Endodermal cell (in vitro differentiated cells): ENCODE measurements at regions not wholly inside any gene's neighbourhood (a gene's known extent, or its start where the extent isn't known, plus 50 kb on each side); places are given as distances from the start of the nearest gene placed in this dataset.
"Not testable (repeated sequence)": the region's sequence is repeated elsewhere in the genome, so short reads cannot be mapped to it uniquely, and the experiment has no call there.

Experiments
- DNase-seq: peaks from one replicate; pipeline ENCODE4 v3.0.0-alpha.2; 2017
- H3K27ac ChIP-seq: 2 replicates; pipeline ENCODE4 v1.5.1; 2013; ENCODE audit warnings: mild to moderate bottlenecking, low read depth, low read length, moderate library complexity
- H3K27me3 ChIP-seq: 2 replicates; pipeline ENCODE4 v1.6.1; 2013; ENCODE audit warnings: mild to moderate bottlenecking, low read length, moderate library complexity; ENCODE audit not compliant: insufficient read depth, control insufficient read depth, poor library complexity, severe bottlenecking
- H3K36me3 ChIP-seq: 2 replicates; pipeline ENCODE4 v1.7.0; 2013; ENCODE audit warnings: mild to moderate bottlenecking, low read length, moderate library complexity; ENCODE audit not compliant: control insufficient read depth, insufficient read depth
- H3K4me1 ChIP-seq: one replicate; pipeline ENCODE4 v1.7.0; 2013; ENCODE audit warnings: low read length; ENCODE audit not compliant: control insufficient read depth, insufficient read depth
- H3K4me3 ChIP-seq: 2 replicates; pipeline ENCODE4 v1.5.1; 2013; ENCODE audit warnings: mild to moderate bottlenecking, low read length, moderate library complexity
- H3K9ac ChIP-seq: 2 replicates; pipeline ENCODE4 v1.6.1; 2013; ENCODE audit warnings: mild to moderate bottlenecking, low read length, moderate library complexity; ENCODE audit not compliant: poor library complexity, severe bottlenecking; ENCODE audit errors: extremely low read depth
- H3K9me3 ChIP-seq: 2 replicates; pipeline ENCODE4 v1.6.1; 2013; ENCODE audit warnings: mild to moderate bottlenecking, low read length, moderate library complexity; ENCODE audit not compliant: control insufficient read depth
- H3K27ac Mint-ChIP-seq: 2 replicates; pipeline ENCODE4 v1.8.0; 2020; ENCODE audit warnings: mixed read lengths
- H3K27me3 Mint-ChIP-seq: 2 replicates; pipeline ENCODE4 v1.8.0; 2021; ENCODE audit warnings: mild to moderate bottlenecking, mixed read lengths; ENCODE audit not compliant: insufficient read depth
- H3K36me3 Mint-ChIP-seq: 2 replicates; pipeline ENCODE4 v1.8.0; 2020; ENCODE audit warnings: low read depth, mixed read lengths
- H3K4me1 Mint-ChIP-seq: 2 replicates; pipeline ENCODE4 v1.8.0; 2020; ENCODE audit warnings: mixed read lengths
- H3K4me3 Mint-ChIP-seq: 2 replicates; pipeline ENCODE4 v1.8.0; 2020; ENCODE audit warnings: mild to moderate bottlenecking, moderate library complexity, mixed read lengths
- H3K9me3 Mint-ChIP-seq: 2 replicates; pipeline ENCODE4 v1.8.0; 2020; ENCODE audit warnings: mild to moderate bottlenecking, mixed read lengths
- WGBS, 2 experiments: methylation state at CpG; one replicate each; pipeline versions ENCODE4 v1.1.5 to v1.1.7; 2013; ENCODE audit warnings: missing lambda C conversion rate in 2 of 2, mixed read lengths in 1 of 2; ENCODE audit not compliant: insufficient coverage in 1 of 2, insufficient read length in 1 of 2; 5-methylcytosine and 5-hydroxymethylcytosine counted together

GRCh38 chr2:87515875-87516274, 232.0 kb upstream of the PLGLB2 start:
- H3K36me3 Mint-ChIP-seq, H3K4me3 Mint-ChIP-seq, H3K27me3 ChIP-seq, H3K4me1 ChIP-seq, H3K27me3 Mint-ChIP-seq, H3K9me3 Mint-ChIP-seq, H3K9me3 ChIP-seq, DNase-seq, H3K27ac Mint-ChIP-seq, H3K4me3 ChIP-seq, H3K9ac ChIP-seq, H3K4me1 Mint-ChIP-seq, H3K36me3 ChIP-seq, H3K27ac ChIP-seq: not testable (repeated sequence)
- no CpG with 5 or more reads among the region's 3 CpGs for WGBS, 2 experiments

GRCh38 chr2:87516369-87516967, 231.4 kb upstream of the PLGLB2 start:
- H3K4me3 ChIP-seq, H3K4me1 Mint-ChIP-seq, H3K27ac Mint-ChIP-seq, H3K27ac ChIP-seq, H3K27me3 Mint-ChIP-seq, H3K4me1 ChIP-seq, H3K4me3 Mint-ChIP-seq, H3K27me3 ChIP-seq, H3K9ac ChIP-seq, DNase-seq, H3K36me3 ChIP-seq, H3K36me3 Mint-ChIP-seq, H3K9me3 Mint-ChIP-seq, H3K9me3 ChIP-seq: not testable (repeated sequence)
- WGBS, 2 experiments, result 88% methylated on average over 5 of the region's 7 CpGs; no CpG with 5 or more reads in 1 of the 2 experiments

- WGBS, 2 experiments, result 100% methylated on average over 1 of the region's 7 CpGs; no CpG with 5 or more reads in 1 of the 2 experiments
- not testable (repeated sequence) for H3K27ac Mint-ChIP-seq
These were observed 230.4 kb upstream of the PLGLB2 start for GRCh38 chr2:87517438-87517837.

GRCh38 chr2:87518066-87518465, 229.8 kb upstream of the PLGLB2 start:
- H3K9me3 Mint-ChIP-seq, H3K36me3 ChIP-seq, H3K27ac ChIP-seq, H3K9me3 ChIP-seq, H3K4me3 ChIP-seq, DNase-seq, H3K4me1 Mint-ChIP-seq, H3K27me3 Mint-ChIP-seq, H3K36me3 Mint-ChIP-seq, H3K27ac Mint-ChIP-seq, H3K9ac ChIP-seq, H3K4me1 ChIP-seq, H3K4me3 Mint-ChIP-seq, H3K27me3 ChIP-seq: not testable (repeated sequence)
- 94% methylated on average over 5 of the region's 7 CpGs; no CpG with 5 or more reads in 1 of the 2 experiments for WGBS, 2 experiments

More at GRCh38 chr2:87517438-87517837, 230.4 kb upstream of the PLGLB2 start:
- H3K27me3 Mint-ChIP-seq, H3K27me3 ChIP-seq, H3K36me3 Mint-ChIP-seq, H3K9ac ChIP-seq, H3K27ac ChIP-seq, H3K4me3 Mint-ChIP-seq, DNase-seq, H3K4me1 ChIP-seq, H3K4me3 ChIP-seq, H3K9me3 ChIP-seq, H3K4me1 Mint-ChIP-seq, H3K9me3 Mint-ChIP-seq, H3K36me3 ChIP-seq: not testable (repeated sequence)

- H3K36me3 ChIP-seq, H3K4me3 Mint-ChIP-seq, H3K4me3 ChIP-seq, H3K4me1 ChIP-seq, H3K9me3 ChIP-seq, H3K27ac Mint-ChIP-seq, H3K9ac ChIP-seq, H3K4me1 Mint-ChIP-seq, H3K36me3 Mint-ChIP-seq, DNase-seq, H3K27me3 ChIP-seq, H3K27ac ChIP-seq, H3K9me3 Mint-ChIP-seq, H3K27me3 Mint-ChIP-seq: not testable (repeated sequence)
- 100% methylated on average over 4 of the region's 8 CpGs; no CpG with 5 or more reads in 1 of the 2 experiments for WGBS, 2 experiments
These were observed 229.3 kb upstream of the PLGLB2 start for GRCh38 chr2:87518547-87518946.

- H3K36me3 Mint-ChIP-seq, H3K27me3 Mint-ChIP-seq, H3K27ac Mint-ChIP-seq: not testable (repeated sequence)
These were observed 228.5 kb upstream of the PLGLB2 start for GRCh38 chr2:87519158-87520011.

GRCh38 chr2:87521057-87521456, 226.8 kb upstream of the PLGLB2 start:
- H3K27ac Mint-ChIP-seq, H3K36me3 ChIP-seq, H3K27me3 Mint-ChIP-seq, H3K36me3 Mint-ChIP-seq, H3K9ac ChIP-seq, H3K9me3 Mint-ChIP-seq, H3K9me3 ChIP-seq, H3K4me1 ChIP-seq, DNase-seq, H3K4me1 Mint-ChIP-seq, H3K27me3 ChIP-seq, H3K27ac ChIP-seq, H3K4me3 ChIP-seq, H3K4me3 Mint-ChIP-seq: not testable (repeated sequence)
- 84% methylated on average over 9 of the region's 10 CpGs; no CpG with 5 or more reads in 1 of the 2 experiments for WGBS, 2 experiments

More at GRCh38 chr2:87519158-87520011, 228.5 kb upstream of the PLGLB2 start:
- not testable (repeated sequence) for H3K27me3 ChIP-seq, DNase-seq, H3K9me3 Mint-ChIP-seq, H3K9ac ChIP-seq, H3K4me3 Mint-ChIP-seq, H3K4me3 ChIP-seq, H3K9me3 ChIP-seq, H3K36me3 ChIP-seq, H3K27ac ChIP-seq, H3K4me1 Mint-ChIP-seq, H3K4me1 ChIP-seq
- WGBS, 2 experiments, result 93% methylated on average over 2 of the region's 8 CpGs; no CpG with 5 or more reads in 1 of the 2 experiments
